GM21717 (cell line): ENCODE measurements at regions not wholly inside any gene's neighbourhood (a gene's known extent, or its start where the extent isn't known, plus 50 kb on each side); places are given as distances from the start of the nearest gene placed in this dataset.

Experiments used
- ATAC-seq: cut with Tn5 transposase; IDR thresholded peaks from one replicate; pipeline ENCODE4 v1.9.1; 2021; ENCODE audit warnings: mild to moderate bottlenecking, moderate library complexity; ENCODE audit not compliant: unreplicated experiment

DNA sequence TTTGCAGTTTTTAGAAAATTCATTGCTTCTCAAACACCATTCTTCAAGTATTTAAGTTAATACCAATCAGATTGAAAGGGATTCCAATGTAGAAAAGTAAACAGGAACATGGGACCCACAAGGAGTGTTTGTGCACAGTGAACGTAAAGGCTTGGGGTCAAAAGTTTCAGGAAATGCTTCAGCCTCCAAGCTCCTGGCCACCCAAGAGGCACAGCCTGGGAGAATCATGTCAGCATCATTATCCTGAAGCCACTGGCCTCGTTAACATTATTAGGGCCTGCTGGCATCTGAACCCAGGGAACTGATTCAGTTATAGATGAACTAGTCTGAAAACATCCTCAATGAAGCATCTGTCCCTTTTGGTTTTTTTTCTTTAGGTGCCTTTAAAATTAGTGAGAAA, 122.9 kb downstream of the NXNL2 start:
- ATAC-seq = no peak

DNA sequence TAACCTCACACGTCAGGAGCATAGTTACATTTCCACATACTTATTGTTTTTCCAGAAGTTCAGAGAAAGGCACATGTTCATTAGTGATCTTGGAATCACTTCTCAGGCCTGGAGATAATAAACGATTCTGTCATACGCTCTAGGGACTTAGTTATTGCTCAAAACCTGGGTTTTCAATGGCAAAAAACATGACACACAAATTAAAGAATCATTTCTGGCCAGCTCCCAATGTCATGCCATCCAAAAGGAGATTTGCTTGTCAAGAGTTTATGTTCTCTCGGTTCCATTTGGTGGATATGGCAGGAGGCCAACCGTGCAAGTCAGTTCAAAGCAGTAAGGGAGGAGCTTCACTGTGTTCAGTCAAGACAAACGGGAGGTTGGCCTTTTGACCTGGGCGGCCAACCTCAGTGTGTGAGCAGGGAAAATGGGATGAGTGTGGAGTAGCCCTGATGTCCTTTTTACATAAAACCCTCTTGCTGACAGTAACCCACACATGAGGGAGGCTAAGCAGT, 123.4 kb downstream of the NXNL2 start:
- no peak for ATAC-seq

DNA sequence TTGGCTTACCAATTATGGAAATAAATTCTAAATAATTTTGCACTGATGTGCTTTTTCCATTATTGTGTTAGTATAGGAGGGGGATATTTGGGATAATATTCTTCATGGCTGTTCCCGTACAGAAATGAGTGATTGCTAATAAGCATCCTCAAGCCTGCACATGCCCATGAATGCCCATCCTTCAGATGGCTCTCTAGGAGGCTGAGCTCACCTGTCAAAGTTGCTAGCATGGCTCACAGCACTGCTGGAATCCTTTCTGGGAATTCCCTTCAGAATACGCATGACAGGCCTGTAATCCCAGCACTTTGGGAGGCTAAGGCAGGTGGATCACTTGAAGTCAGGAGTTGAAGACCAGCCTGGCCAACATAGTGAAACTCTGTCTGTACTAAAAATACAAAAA, 124.1 kb downstream of the NXNL2 start:
- ATAC-seq = no peak

DNA sequence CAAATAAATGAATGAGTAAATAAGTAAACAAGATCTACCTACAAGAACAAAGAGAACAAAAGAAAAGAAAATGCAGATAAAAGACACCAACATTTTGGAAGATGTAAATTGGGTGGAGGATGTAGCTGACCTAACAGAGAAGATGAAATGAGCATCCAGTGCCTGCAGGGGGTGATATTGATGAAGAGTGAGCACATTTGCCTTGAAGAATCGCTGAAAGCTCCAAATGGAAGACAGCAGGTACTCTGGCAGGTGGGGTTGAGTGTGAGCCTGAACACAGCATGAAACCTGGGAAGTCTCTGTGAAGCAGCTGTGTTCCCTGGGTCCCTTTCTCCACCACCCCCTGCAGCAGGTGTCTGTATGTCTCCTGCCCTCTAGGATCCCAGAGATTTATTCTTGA, 125.6 kb downstream of the NXNL2 start:
- no peak for ATAC-seq

DNA sequence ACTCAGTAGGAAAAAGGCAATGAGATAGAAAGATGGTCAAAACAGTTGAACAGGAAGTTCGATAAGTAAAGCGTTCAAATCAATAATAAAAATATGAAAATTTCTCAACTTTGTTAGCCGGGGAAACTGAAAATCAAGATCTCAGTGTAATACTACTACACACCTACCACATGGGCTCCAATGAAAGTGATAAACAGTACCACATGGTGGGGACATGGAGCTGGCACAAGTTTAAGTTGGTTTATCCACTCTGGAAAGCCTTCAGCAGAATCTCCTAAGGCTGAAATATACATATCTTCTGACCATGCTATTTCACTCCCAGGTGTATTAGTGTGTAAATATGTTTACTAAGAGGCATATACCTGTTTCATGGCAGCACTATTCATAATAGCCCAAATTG, 126.8 kb downstream of the NXNL2 start:
- ATAC-seq = no peak

DNA sequence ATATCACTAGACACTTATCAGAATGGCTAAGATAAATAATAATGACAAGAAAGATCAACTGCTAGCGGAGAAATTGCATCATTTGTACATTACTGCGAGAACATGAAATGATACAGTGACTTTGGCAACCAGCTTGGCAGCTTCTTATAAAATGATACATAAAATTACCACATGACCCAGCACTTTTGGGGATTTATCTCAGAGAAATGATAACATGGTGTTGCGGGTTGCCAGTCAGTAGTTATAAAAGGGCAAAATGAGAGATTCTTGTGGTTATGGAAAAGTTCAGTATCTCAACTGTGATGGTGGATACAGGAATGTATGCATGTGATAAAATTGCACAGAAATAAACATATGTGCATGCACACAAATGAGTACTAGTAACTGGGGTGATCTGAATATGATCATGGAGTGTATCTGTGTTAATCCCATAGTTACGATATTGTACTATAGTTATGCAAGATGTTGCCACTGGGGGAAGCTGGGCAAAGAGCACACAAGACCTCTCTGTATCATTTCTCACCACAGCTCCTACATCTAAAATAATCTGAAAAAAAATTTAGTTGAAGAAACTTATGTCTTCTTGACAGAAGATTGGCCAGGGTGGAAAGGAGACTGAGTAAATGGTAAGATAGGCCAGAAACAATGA, 128.9 kb downstream of the NXNL2 start:
- ATAC-seq = no peak

DNA sequence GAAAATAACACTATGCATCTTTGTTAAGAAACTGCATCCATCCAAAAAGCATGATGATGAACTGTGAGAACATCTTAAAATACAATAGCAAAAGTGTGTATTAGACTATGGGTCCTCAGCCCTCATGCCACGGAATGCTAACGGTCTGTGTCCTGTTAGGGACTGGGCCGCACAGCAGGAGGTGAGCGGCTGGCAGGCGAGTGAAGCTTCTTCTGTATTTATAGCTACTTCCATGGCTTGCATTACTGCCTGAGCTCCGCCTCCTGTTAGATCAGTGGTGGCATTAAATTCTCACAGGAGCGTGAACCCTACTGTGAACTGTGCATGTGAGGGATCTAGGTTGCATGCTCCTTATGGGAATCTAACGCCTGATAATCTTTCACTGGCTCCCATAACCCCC, 129.8 kb downstream of the NXNL2 start:
- no peak for ATAC-seq

DNA sequence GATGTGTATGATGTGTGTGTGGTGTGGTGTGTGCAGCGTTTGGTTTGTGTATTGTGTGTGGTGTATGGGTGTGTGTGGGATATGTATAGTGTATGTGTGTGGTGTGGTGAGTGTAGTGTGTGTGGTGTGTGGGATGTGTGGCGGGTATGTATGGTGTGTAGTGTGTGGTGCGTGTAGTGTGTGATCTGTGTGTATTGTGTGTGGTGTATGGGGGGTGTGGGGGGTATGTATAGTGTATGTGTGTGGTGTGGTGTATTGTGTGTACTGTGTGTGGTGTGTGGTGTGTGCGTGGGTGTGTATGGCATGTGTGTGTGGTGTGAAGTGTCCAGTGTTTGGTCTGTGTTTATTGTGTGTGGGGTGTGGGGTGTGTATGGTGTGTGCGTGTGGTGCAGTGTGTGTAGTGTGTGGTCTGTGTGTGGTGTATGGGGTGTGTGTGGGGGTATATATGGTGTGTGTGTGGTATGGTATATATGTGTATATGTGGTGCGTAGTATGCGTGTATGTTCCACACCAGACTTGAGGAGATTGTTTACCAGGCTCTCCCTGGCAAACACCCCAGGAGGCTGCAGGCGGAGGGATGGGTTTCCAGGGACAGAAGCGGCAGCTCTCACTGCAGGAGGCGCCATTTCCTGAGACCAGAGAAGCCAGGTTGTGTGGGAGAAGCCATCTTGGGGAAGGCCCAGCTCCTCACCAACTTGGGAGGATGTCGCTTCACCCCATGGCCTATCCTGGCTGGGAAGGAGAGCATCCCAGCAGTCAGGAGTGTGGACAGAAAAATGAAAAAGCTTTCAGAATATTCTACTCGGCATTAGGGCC, 138.1 kb downstream of the NXNL2 start:
- no peak for ATAC-seq

DNA sequence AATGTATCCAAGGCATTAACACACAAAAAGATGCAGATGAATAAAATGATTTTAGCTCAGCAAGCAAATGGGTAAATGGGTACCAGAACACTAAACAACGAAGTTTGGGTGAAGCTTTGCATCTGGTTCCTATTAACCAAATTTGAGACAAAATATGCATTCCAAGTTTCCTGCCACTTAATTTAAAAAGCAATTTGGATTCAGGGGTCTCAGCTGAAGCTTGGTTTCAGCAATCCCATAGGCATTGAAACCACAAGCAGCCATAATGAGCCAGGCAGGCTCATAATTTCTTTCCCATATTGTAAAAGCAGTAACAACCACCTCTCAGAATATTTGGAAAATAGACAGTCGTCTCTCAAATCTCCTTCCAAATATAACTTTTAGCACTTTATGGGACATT, 138.9 kb downstream of the NXNL2 start:
- ATAC-seq = no peak

DNA sequence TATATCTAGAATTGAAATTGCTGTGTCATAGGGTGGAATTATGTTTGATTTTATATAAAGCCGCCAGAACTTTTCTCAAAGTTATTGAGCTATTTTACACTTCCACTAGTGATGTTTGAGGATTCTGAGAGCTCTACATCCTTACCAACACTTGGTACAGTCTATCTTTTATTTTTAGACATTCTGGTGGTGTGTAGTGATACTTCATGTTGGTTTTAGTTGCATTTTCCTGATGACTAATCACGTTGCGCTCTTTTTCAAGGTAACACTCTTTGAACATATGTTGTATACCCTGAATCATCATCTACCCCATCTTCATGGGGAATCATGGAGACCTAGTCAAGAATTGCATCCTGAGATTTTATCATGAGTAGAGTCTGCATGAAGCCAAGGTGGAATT, 141.7 kb downstream of the NXNL2 start:
- ATAC-seq = no peak

DNA sequence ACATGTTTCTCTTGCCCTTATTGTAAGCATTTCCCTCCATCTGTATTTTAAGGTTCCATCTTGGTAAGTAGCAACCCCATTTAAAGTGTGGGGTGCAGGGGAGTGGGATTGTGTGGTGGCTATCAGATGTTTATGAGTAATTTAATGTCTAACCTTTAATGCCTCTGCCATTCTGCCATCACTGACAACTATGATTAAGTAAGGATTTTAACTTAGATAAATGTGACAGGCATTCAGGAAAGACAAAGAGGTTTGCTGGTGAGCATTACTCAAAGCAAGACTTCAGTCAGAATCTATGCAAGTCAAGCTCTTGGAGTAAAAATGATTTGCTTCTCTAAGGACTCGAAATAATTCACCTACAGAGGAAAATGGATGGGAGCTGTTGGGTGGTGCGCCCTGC, 143.0 kb downstream of the NXNL2 start:
- ATAC-seq = no peak

DNA sequence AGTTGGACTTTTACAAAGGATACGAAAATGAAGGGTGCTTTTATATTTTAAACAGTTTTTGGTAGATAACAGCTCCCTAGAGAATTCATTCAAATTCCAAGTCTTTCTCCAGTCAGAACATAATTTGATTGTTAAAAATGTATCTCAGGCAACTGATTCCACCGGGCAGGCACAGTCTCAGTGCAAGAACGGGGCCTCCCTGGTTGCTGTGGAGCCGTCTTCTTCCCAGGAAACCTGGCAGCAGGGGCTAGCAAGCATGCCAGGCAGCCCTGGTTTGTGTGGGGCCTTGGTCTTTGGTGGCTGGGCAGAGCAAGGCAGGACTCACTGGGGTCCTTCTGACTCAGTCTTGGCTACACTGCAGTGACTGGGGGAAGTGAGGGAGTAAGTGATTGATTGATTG, 143.5 kb downstream of the NXNL2 start:
- no peak for ATAC-seq

DNA sequence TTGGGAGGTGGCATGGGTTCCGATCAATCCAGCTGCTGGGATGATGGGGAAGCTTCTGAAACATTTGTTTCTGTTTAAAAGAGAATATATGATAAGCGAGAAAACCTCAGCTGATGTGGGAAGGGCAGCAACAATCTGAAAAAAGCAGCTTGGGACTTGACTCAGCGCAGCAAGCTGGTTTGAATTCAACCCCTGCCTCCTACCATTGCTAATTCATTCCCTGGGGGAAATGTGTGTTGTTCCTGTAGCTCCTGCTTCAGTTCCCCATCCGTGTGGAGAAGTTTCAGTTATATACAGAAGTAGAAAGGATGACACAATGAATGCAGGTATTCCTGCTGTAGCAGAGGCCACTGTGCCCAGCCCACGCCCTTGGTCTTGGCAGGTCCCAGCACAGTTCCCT, 145.1 kb downstream of the NXNL2 start:
- ATAC-seq = no peak

DNA sequence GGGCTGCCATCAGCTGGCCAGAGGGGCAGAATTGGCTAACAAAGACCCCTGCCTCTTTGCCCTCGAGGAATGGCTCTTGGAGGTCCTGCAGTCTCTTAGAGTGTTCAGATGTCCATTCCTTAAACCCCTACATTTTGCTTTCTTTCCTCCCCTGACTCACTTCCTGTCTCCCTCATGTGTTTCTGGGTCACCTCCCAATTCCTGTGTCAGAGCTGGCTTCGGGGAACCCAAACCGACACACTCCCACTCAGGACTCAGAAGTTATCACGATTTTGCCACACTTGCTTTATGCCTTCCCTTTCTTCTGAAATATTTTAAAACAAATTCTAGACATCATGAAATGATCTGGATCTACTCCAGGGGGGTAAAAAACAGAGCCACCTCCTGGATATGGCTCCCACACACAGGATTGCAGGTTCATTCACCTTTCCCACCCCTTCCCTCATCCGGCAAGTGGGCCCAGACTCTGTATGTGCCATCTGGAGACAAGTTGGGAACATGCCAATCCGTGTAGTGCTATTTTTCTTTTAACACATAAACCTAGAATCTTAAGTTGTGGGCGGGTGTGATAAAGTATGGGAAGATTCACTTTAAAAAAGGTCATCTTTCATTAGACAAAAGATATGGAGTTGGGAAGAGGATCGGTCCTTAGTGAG, 145.7 kb downstream of the NXNL2 start:
- no peak for ATAC-seq

DNA sequence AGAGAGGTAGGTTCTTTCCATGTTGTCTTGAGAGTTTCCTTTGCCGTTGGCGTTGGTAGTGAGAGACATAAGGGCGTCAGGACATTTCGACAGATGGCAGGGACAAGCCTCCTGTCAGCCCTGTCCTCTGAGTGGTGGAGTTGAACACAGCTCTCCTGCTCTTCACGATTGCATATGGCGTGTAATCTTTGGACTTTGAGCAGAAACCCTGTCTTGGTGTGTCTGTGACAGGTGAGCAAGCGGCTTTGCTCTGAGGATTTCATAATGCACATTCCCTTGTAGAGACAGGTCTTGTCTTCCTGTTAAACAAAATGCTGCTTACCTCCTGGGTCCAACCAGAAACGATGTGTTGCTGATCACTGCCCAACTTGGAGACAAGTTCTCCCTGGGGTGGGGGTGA, 146.5 kb downstream of the NXNL2 start:
- no peak for ATAC-seq

DNA sequence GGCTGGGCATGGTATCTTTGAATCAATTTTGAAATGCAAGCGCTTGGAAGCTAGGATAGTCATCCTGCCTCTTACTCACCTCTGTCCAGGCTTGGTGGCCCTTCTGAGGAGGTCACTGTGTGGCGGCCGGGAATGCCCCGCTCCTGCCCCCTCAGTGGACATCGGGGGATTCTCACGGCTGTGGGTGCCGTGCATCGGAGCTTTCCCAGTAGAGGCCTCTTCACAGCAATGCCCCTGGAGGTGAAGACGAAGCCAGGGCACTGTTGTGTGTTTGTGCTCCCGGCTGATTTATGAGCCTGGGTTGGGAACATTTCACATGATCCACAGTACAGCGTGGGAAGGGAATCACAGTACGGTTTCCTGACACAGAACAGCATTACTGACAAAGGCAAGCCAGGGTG, 147.5 kb downstream of the NXNL2 start:
- no peak for ATAC-seq

DNA sequence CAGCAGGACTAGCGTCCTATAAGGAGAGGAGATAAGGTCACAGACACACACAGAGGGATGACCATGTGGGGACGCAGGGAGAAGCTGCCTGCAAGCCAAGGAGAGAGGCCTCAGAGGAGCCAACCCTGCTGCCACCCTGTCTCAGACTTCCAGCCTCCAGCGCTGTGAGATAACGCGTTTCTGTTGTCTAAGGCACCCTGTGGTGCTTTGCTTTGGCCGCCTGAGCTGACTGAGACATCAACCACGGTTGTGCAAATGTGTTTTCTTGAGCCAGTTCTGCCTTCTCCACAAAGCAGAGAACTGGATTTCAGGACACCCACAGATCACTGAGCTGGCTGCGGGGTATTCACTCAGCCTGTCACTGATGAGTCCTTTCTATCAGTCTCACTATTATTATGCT, 149.1 kb downstream of the NXNL2 start:
- ATAC-seq = no peak

DNA sequence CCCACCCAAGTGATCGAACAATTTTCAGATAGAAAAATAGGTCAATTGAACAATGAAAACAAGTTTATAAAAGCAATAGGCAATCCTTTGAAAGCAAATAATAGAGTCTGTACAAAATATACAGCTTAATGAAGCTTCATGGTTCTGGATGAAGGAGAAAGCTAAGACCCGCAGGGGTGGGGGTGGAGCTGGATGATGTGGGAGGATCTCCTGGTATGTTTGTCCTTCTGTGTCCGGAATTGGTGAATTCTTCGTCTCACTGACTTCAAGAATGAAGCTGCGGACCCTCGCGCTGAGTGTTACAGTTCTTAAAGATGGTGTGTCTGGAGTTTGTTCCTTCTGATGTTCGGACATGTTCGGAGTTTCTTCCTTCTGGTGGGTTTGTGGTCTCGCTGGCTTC, 149.9 kb downstream of the NXNL2 start:
- ATAC-seq = no peak

DNA sequence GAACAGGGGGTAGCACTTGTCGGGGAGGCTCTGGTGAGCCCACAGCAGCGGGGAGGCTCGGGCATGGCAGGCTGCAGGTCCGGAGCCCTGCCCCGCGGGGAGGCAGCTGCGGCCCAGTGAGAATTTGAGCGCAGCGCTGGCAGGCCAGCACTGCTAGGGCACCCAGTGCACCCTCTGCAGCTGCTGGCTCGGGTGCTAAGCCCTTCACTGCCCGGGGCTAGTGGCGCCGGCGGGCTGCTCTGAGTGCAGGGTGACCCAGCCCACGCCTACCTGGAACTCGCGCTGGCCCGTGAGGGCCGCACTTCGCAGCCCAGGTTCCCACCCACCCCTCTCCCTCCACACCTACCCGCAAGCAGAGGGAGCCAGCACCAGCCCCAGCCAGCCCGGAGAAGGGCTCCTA, 151.0 kb downstream of the NXNL2 start:
- ATAC-seq = no peak

DNA sequence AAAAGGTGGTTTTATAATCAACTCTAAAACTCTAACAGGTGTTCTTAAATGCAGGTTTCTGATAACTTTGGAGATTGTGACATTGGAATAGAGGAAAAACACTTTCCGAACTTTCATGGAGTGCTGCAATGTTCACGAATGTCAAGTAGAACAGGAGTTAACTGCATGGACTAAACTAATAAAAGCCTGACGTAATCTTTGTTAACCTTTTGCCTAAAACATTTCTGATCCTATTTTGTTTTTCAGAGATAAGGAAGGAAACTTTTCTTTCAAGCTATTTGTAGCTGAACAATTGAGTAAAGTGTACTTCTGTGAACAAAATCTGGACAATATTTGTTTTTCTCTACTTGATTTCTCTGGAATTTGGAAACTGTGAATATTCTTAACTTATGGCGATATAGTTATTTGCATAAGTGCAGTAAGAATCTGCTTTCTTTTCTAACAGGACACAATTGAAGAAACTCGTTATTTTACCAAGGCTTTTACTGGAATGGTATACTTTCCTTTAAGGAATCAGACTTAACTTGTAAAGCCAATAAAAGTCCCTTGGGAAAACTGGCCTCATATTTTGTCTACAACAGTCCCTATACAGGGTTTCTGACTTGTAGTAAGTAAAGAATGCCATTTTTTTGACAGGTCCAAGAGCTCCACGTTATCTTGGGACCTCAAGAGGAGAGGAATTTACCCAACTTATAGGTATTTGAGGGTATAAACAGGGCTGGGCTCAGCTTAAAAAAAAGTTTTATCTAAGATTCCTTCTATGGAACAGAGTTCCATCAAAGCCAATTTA, 154.7 kb downstream of the NXNL2 start:
- no peak for ATAC-seq

DNA sequence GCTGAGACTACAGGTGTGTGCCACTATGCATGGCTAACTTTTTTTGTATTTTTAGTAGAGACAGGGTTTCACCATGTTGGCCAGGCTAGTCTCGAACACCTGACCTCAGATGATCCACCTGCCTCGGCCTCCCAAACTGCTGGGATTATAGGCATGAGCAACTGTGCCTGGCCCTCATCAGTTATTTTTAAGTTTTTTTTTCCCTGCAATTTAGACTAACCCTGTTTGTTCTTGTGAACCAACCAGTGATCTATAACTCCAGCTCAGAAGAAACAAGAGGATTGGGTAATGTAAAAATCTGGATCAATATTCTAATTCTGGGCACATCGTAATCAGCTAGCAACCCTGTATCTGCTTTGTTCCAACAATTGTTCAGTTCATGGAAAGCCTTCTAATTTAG, 155.7 kb downstream of the NXNL2 start:
- no peak for ATAC-seq
